MM.1S (cell line): ENCODE measurements at regions not wholly inside any gene's neighbourhood (a gene's known extent, or its start where the extent isn't known, plus 50 kb on each side); places are given as distances from the start of the nearest gene placed in this dataset.

ENCODE experiments used
- CTCF ChIP-seq: fragments of 300-600 bp; sonication (generic); IDR thresholded peaks from 2 replicates; pipeline ENCODE4 v1.5.1; 2016; ENCODE audit warnings: antibody characterized with exemption, low read length, mixed read lengths
- EZH2phosphoT487 ChIP-seq: fragments of 300-600 bp; sonication (generic); IDR thresholded peaks from 2 replicates; pipeline ENCODE4 v1.6.1; 2018; ENCODE audit warnings: antibody characterized with exemption, low read length

GRCh38 chr2:234588054-234588430 lies 91.2 kb upstream of the ARL4C start:
- TF ChIP-seq CTCF (no peak), EZH2phosphoT487 (no peak)
